HCT116 (cell line): ENCODE measurements at regions not wholly inside any gene's neighbourhood (a gene's known extent, or its start where the extent isn't known, plus 50 kb on each side); places are given as distances from the start of the nearest gene placed in this dataset.

ENCODE experiments used
- ATAC-seq: fragments of 200-7000 bp; cut with Tn5 transposase; 2 replicates; pipeline ENCODE4 v1.9.1; 2020; ENCODE audit warnings: mild to moderate bottlenecking, moderate library complexity
- BruUV-seq: library from RNA; stranded (reverse); fragments of 400-500 nt; replicated peaks from 2 replicates; lab custom pipeline; 2021; lab: Mats Ljungman, UMichigan
- CTCF ChIA-PET: fragments of 300-600 bp; sonication (Branson Sonifier 250); formaldehyde crosslinking; loops from one replicate; lab custom pipeline; 2021; ENCODE audit warnings: antibody characterized with exemption; lab: Charles Lee
- POLR2A ChIA-PET: fragments of 300-600, 350-600 bp; sonication (Branson Sonifier 250); formaldehyde crosslinking; loops from one replicate; lab custom pipeline; 2021; ENCODE audit warnings: antibody characterized with exemption; lab: Charles Lee
- RAD21 ChIA-PET, 2 experiments: fragments of 300-600 bp; sonication (Branson Sonifier 250); formaldehyde crosslinking; loops; one replicate each; lab custom pipeline; 2023; ENCODE audit warnings: low total read pairs in 2 of 2; ENCODE audit not compliant: uncharacterized antibody in 2 of 2, unreplicated experiment in 2 of 2, low non-redundant PET in 1 of 2; lab: Charles Lee
- DNase-seq: peaks from one replicate; pipeline ENCODE4 v3.0.0-alpha.2; 2010; ENCODE audit warnings: low read depth, low spot score
- H2AFZ ChIP-seq: fragments of 200-600 bp; shearing (Covaris generic), sonication (generic); 2 replicates; pipeline ENCODE4 v1.6.1; 2017; ENCODE audit warnings: low read depth, mixed run types, mixed read lengths, antibody characterized with exemption, low read length; ENCODE audit not compliant: poor library complexity, severe bottlenecking
- H3K27ac ChIP-seq: 2 replicates; pipeline ENCODE4 v1.5.1; 2012; ENCODE audit warnings: low read depth, low read length
- H3K27me3 ChIP-seq: fragments of 200-600 bp; sonication (generic); 2 replicates; pipeline ENCODE4 v1.6.1; 2016; ENCODE audit warnings: mixed run types, low read length, mixed read lengths; ENCODE audit not compliant: insufficient read depth
- H3K36me3 ChIP-seq, 2 experiments: fragments of 200-500 bp in 1 of 2; fragments of 200-600 bp in 1 of 2; sonication (Bioruptor generic) in 1 of 2; sonication (generic) in 1 of 2; 2 replicates each; pipeline versions ENCODE4 v1.5.1 to v1.6.1; 2014 to 2016; ENCODE audit warnings: low read length in 2 of 2, inconsistent platforms in 1 of 2, mixed read lengths in 1 of 2, mixed run types in 1 of 2; ENCODE audit not compliant: insufficient read depth in 2 of 2, control insufficient read depth in 1 of 2
- H3K4me1 ChIP-seq, 2 experiments: fragments of 200-600 bp in 1 of 2; sonication (generic) in 1 of 2; 2 replicates each; pipeline versions ENCODE4 v1.5.1 to v1.6.1; 2012 to 2017; ENCODE audit warnings: low read length in 2 of 2, inconsistent platforms in 1 of 2, mild to moderate bottlenecking in 1 of 2, mixed read lengths in 1 of 2, mixed run types in 1 of 2, moderate library complexity in 1 of 2; ENCODE audit not compliant: insufficient read depth in 2 of 2, control insufficient read depth in 1 of 2
- H3K4me2 ChIP-seq: fragments of 200-600 bp; sonication (generic); 2 replicates; pipeline ENCODE4 v1.6.1; 2017; ENCODE audit warnings: mixed run types, low read length, mixed read lengths
- H3K4me3 ChIP-seq, 2 experiments: fragments of 200-600 bp in 1 of 2; sonication (generic) in 1 of 2; replicated peaks in 1 of 2; 2 replicates each; pipeline ENCODE4 v1.5.1; 2011 to 2016; ENCODE audit warnings: low read length in 2 of 2, control low read depth in 1 of 2, low read depth in 1 of 2, mild to moderate bottlenecking in 1 of 2, mixed read lengths in 1 of 2, mixed run types in 1 of 2
- H3K79me2 ChIP-seq: fragments of 200-600 bp; sonication (generic); 2 replicates; pipeline ENCODE4 v1.6.1; 2017; ENCODE audit warnings: mild to moderate bottlenecking, mixed run types, low read length, moderate library complexity, mixed read lengths; ENCODE audit not compliant: insufficient read depth
- H3K9ac ChIP-seq: fragments of 200-600 bp; sonication (generic); 2 replicates; pipeline ENCODE4 v1.6.1; 2016; ENCODE audit warnings: low read length, mixed read lengths
- H3K9me2 ChIP-seq: fragments of 200-600 bp; sonication (generic), shearing (Covaris generic); 2 replicates; pipeline ENCODE4 v1.6.1; 2017; ENCODE audit warnings: mixed run types, mild to moderate bottlenecking, moderate library complexity; ENCODE audit not compliant: insufficient read depth
- H3K9me3 ChIP-seq, 2 experiments: fragments of 200-500 bp in 1 of 2; fragments of 200-600 bp in 1 of 2; sonication (Bioruptor generic) in 1 of 2; sonication (generic) in 1 of 2; 2 replicates each; pipeline ENCODE4 v1.6.1; 2014 to 2017; ENCODE audit warnings: low read length in 2 of 2, mixed read lengths in 2 of 2, inconsistent platforms in 1 of 2, low read depth in 1 of 2, mild to moderate bottlenecking in 1 of 2, mixed run types in 1 of 2, moderate library complexity in 1 of 2; ENCODE audit not compliant: control insufficient read depth in 1 of 2, insufficient read depth in 1 of 2
- H4K20me1 ChIP-seq: fragments of 200-600 bp; sonication (generic), shearing (Covaris generic); 2 replicates; pipeline ENCODE4 v1.6.1; 2017; ENCODE audit warnings: mixed run types, mild to moderate bottlenecking, moderate library complexity; ENCODE audit not compliant: insufficient read depth
- ATF3 ChIP-seq: IDR thresholded peaks from 2 replicates; pipeline ENCODE4 v1.6.1; 2012
- CBX3 ChIP-seq: IDR thresholded peaks from 2 replicates; pipeline ENCODE4 v1.6.1; 2012; ENCODE audit warnings: low read depth
- CEBPB ChIP-seq: IDR thresholded peaks from 2 replicates; pipeline ENCODE4 v1.6.1; 2012; ENCODE audit warnings: low read depth
- CTCF ChIP-seq, 3 experiments: fragments of 200-600 bp in 1 of 3; sonication (generic) in 1 of 3; IDR thresholded peaks in 2 of 3; conservative IDR thresholded peaks in 1 of 3; 2 replicates each; pipeline ENCODE4 v1.5.1; 2012 to 2017; ENCODE audit warnings: low read depth in 2 of 3, low read length in 2 of 3, antibody characterized with exemption in 1 of 3, borderline replicate concordance in 1 of 3, control low read depth in 1 of 3, mild to moderate bottlenecking in 1 of 3, mixed read lengths in 1 of 3, mixed run types in 1 of 3, moderate library complexity in 1 of 3; ENCODE audit not compliant: insufficient read depth in 1 of 3
- EGR1 ChIP-seq: IDR thresholded peaks from 2 replicates; pipeline ENCODE4 v1.6.1; 2012; ENCODE audit warnings: low read depth
- EZH2 ChIP-seq: fragments of 200-600 bp; sonication (generic); IDR thresholded peaks from 2 replicates; pipeline ENCODE4 v1.6.1; 2017; ENCODE audit warnings: antibody characterized with exemption, mixed run types
- EZH2phosphoT487 ChIP-seq: fragments of 200-600 bp; IDR thresholded peaks from 2 replicates; pipeline ENCODE4 v1.6.1; 2018; ENCODE audit warnings: antibody characterized with exemption, borderline replicate concordance
- POLR2AphosphoS5 ChIP-seq: IDR thresholded peaks from 2 replicates; pipeline ENCODE4 v1.6.1; 2011; ENCODE audit warnings: mild to moderate bottlenecking, low read depth, low read length, moderate library complexity
- RAD21 ChIP-seq: IDR thresholded peaks from 2 replicates; pipeline ENCODE4 v1.6.1; 2012; ENCODE audit warnings: low read depth, mild to moderate bottlenecking
- REST ChIP-seq: IDR thresholded peaks from 2 replicates; pipeline ENCODE4 v1.6.1; 2012; ENCODE audit warnings: low read depth
- SP1 ChIP-seq: IDR thresholded peaks from 2 replicates; pipeline ENCODE4 v1.6.1; 2012; ENCODE audit warnings: low read depth
- SRF ChIP-seq: IDR thresholded peaks from 2 replicates; pipeline ENCODE4 v1.6.1; 2012; ENCODE audit warnings: low read depth
- TCF7L2 ChIP-seq: IDR thresholded peaks from 2 replicates; pipeline ENCODE4 v1.7.0; 2011; ENCODE audit warnings: borderline replicate concordance, inconsistent platforms; ENCODE audit not compliant: insufficient read depth, insufficient read length; ENCODE audit errors: extremely low read depth
- YY1 ChIP-seq: IDR thresholded peaks from 2 replicates; pipeline ENCODE4 v1.6.1; 2011; ENCODE audit warnings: low read length, low read depth, moderate library complexity, mild to moderate bottlenecking; ENCODE audit not compliant: insufficient replicate concordance; ENCODE audit errors: extremely low read depth
- ZFX ChIP-seq: fragments of 450-650 bp; IDR thresholded peaks from 2 replicates; pipeline ENCODE4 v1.6.1; 2017
- intact Hi-C: fragments of 100-400 bp; cut with micrococcal nuclease; formaldehyde crosslinking; loops from 2 replicates; pipeline ENCODE4 v1.10.0; 2022

- no peak for TF ChIP-seq YY1
Measured at GRCh38 chr16:50459496-50460080, 88.6 kb upstream of the NKD1 start (continued).

- DNase-seq = no peak
- no peaks in the 10 kb centered on the region for H3K36me3 ChIP-seq
- no peak overlapping the region for H3K4me3 ChIP-seq
- no peak overlapping the region for H3K9ac ChIP-seq
- ChIA-PET POLR2A (no interaction called here), CTCF (no interaction called here), RAD21 (no interaction called here)
- no peak for TF ChIP-seq ZFX
- TF ChIP-seq CEBPB = no peak
- TF ChIP-seq EGR1 = no peak
- no peak for TF ChIP-seq CBX3
- TF ChIP-seq ATF3 = no peak
- TF ChIP-seq REST = no peak
- TF ChIP-seq CTCF (IDR thresholded peaks at IDR 0.05 in 2 of 3, conservative IDR thresholded peaks at IDR 0.05 in 1 of 3; ENCODE audit: borderline replicate concordance in 1 of 3, insufficient read depth in 1 of 3, low read depth in 2 of 3, low read length in 2 of 3) = no peak
- no peak for TF ChIP-seq EZH2phosphoT487
- no peak for TF ChIP-seq SP1
- TF ChIP-seq EZH2 = no peak
- TF ChIP-seq POLR2AphosphoS5 = no peak
- TF ChIP-seq SRF = no peak
- TF ChIP-seq TCF7L2 = no peak
- TF ChIP-seq RAD21 = no peak
- H4K20me1 ChIP-seq = no peaks in the 10 kb centered on the region
- no peaks in the 10 kb centered on the region for H3K79me2 ChIP-seq
- no peak overlapping the region for H2AFZ ChIP-seq
- no peak overlapping the region for H3K27ac ChIP-seq
- ATAC-seq = no peak
- peaks cover 0 to 9% of the 10 kb centered on the region in 2 experiments; a peak in 1 of 4 replicates for H3K4me1 ChIP-seq
- no peaks in the 10 kb centered on the region for H3K9me3 ChIP-seq
- intact Hi-C loops = no loop called here
- H3K4me2 ChIP-seq = no peak overlapping the region
- BruUV-seq = no TSS peak
- H3K27me3 ChIP-seq = peaks cover 9% of the 10 kb centered on the region; the same call in 1 of the 2 replicates
- no peaks in the 10 kb centered on the region for H3K9me2 ChIP-seq
Measured at GRCh38 chr16:50458667-50459495, 89.3 kb upstream of the NKD1 start.
